A549 (cell line): ENCODE measurements at regions not wholly inside any gene's neighbourhood (a gene's known extent, or its start where the extent isn't known, plus 50 kb on each side); places are given as distances from the start of the nearest gene placed in this dataset.

Experiments used
- ATAC-seq, 2 experiments: fragments of 200-7000 bp in 1 of 2; fragments of >200 bp in 1 of 2; cut with Nextera tagmentation in 1 of 2; cut with Tn5 transposase in 1 of 2; 3 replicates each; pipeline versions ENCODE4 v1.8.0 to v1.9.1; 2018 to 2020; ENCODE audit warnings: mild to moderate bottlenecking in 1 of 2, moderate library complexity in 1 of 2
- CTCF ChIA-PET: fragments of 300-600 bp; sonication (Branson Sonifier 250); formaldehyde crosslinking; extraction: SDS; loops from one replicate; lab custom pipeline; 2021; ENCODE audit warnings: antibody characterized with exemption, inconsistent platforms; lab: Yijun Ruan, JAX
- POLR2A ChIA-PET: fragments of 350-600 bp; formaldehyde crosslinking; extraction: SDS; loops from one replicate; lab custom pipeline; 2021; ENCODE audit warnings: antibody characterized with exemption, inconsistent platforms; lab: Yijun Ruan, JAX
- DNase-seq, 2 experiments: peaks; one replicate each; pipeline versions ENCODE4 v3.0.0 to v3.0.0-alpha.2; 2011 to 2016; ENCODE audit warnings: low read depth in 1 of 2, low spot score in 1 of 2
- FAIRE-seq: peaks from 2 replicates; lab custom pipeline; 2011; peaks lifted over from hg19 to GRCh38; lab: Jason Lieb, UNC
- H3K27ac ChIP-seq, 2 experiments: fragments of >200 bp; sonication (Bioruptor Twin); formaldehyde crosslinking; 3 replicates each; pipeline ENCODE4 v1.5.1; 2016 to 2017
- H3K4me1 ChIP-seq: fragments of >200 bp; sonication (Bioruptor Twin); formaldehyde crosslinking; 3 replicates; pipeline ENCODE4 v1.6.1; 2016
- H3K4me2 ChIP-seq: fragments of >200 bp; sonication (Bioruptor Twin); formaldehyde crosslinking; 3 replicates; pipeline ENCODE4 v1.6.1; 2016
- H3K4me3 ChIP-seq: fragments of >200 bp; sonication (Bioruptor Twin); formaldehyde crosslinking; 3 replicates; pipeline ENCODE4 v1.5.1; 2016
- H3K9me3 ChIP-seq: fragments of >200 bp; sonication (Bioruptor Twin); formaldehyde crosslinking; 3 replicates; pipeline ENCODE4 v1.6.1; 2016
- BHLHE40 ChIP-seq: IDR thresholded peaks from 2 replicates; pipeline ENCODE4 v1.6.1; 2012; ENCODE audit warnings: low read depth, low read length, inconsistent platforms
- CBX2 ChIP-seq: fragments of 200-600 bp; sonication (generic); IDR thresholded peaks from 2 replicates; pipeline ENCODE4 v1.6.1; 2016; ENCODE audit warnings: low read depth, mild to moderate bottlenecking, borderline replicate concordance
- CBX8 ChIP-seq: fragments of 200-600 bp; sonication (generic); IDR thresholded peaks from 2 replicates; pipeline ENCODE4 v1.6.1; 2016
- CHD2 ChIP-seq: fragments of 150-350 bp; IDR thresholded peaks from 2 replicates; pipeline ENCODE4 v1.6.1; 2014; ENCODE audit warnings: low read length; ENCODE audit not compliant: partially characterized antibody
- CHD4 ChIP-seq: fragments of 200-600 bp; sonication (generic); IDR thresholded peaks from 2 replicates; pipeline ENCODE4 v1.6.1; 2016; ENCODE audit warnings: antibody characterized with exemption, mild to moderate bottlenecking, borderline replicate concordance
- EHF ChIP-seq: fragments of 250-450 bp; sonication (Bioruptor Pico); IDR thresholded peaks from 2 replicates; pipeline ENCODE4 v1.5.0; 2020; ENCODE audit warnings: mild to moderate bottlenecking
- ESRRA ChIP-seq: fragments of 150-350 bp; IDR thresholded peaks from 2 replicates; pipeline ENCODE4 v1.6.1; 2014; ENCODE audit warnings: mild to moderate bottlenecking, low read length, borderline replicate concordance
- GATA3 ChIP-seq: IDR thresholded peaks from 2 replicates; pipeline ENCODE4 v1.6.1; 2012; ENCODE audit warnings: borderline replicate concordance
- HDAC2 ChIP-seq: fragments of 200-600 bp; sonication (generic); IDR thresholded peaks from 2 replicates; pipeline ENCODE4 v1.6.1; 2016
- HOXA7 ChIP-seq: fragments of 250-450 bp; sonication (Bioruptor Pico); IDR thresholded peaks from 2 replicates; pipeline ENCODE4 v1.5.0; 2020; ENCODE audit warnings: mild to moderate bottlenecking, moderate library complexity
- HOXB13 ChIP-seq: fragments of 250-450 bp; sonication (Bioruptor Pico); IDR thresholded peaks from 2 replicates; pipeline ENCODE4 v1.5.0; 2020; ENCODE audit warnings: low read depth, mild to moderate bottlenecking, moderate library complexity
- HOXB5 ChIP-seq: fragments of 250-450 bp; sonication (Bioruptor Pico); IDR thresholded peaks from 2 replicates; pipeline ENCODE4 v1.5.0; 2020; ENCODE audit warnings: mild to moderate bottlenecking, moderate library complexity
- JUN ChIP-seq, 2 experiments: fragments of >200 bp; sonication (Bioruptor Twin); formaldehyde crosslinking; IDR thresholded peaks; 2 replicates in 1 of 2; 3 replicates in 1 of 2; pipeline ENCODE4 v1.6.1; 2016 to 2017
- JUNB ChIP-seq: fragments of >200 bp; sonication (Bioruptor Twin); formaldehyde crosslinking; IDR thresholded peaks from 2 replicates; pipeline ENCODE4 v1.6.1; 2016
- KDM5A ChIP-seq: fragments of 200-600 bp; sonication (generic); IDR thresholded peaks from 2 replicates; pipeline ENCODE4 v1.6.1; 2016; ENCODE audit warnings: antibody characterized with exemption, mild to moderate bottlenecking
- MAZ ChIP-seq: fragments of 150-350 bp; IDR thresholded peaks from 2 replicates; pipeline ENCODE4 v1.6.1; 2014; ENCODE audit warnings: antibody characterized with exemption, low read depth, low read length, borderline replicate concordance
- MYC ChIP-seq: IDR thresholded peaks from 2 replicates; pipeline ENCODE4 v1.6.1; 2012; ENCODE audit warnings: mild to moderate bottlenecking, inconsistent platforms, low read length, improper control_type of control experiment, borderline replicate concordance
- NPAS2 ChIP-seq: fragments of 250-450 bp; sonication (Bioruptor Pico); IDR thresholded peaks from 2 replicates; pipeline ENCODE4 v1.8.0; 2022; ENCODE audit warnings: mild to moderate bottlenecking, moderate library complexity, borderline replicate concordance
- RARB ChIP-seq: fragments of 250-450 bp; sonication (Bioruptor Pico); IDR thresholded peaks from 2 replicates; pipeline ENCODE4 v1.8.0; 2021; ENCODE audit warnings: mild to moderate bottlenecking, moderate library complexity
- RCOR1 ChIP-seq: fragments of 150-350 bp; IDR thresholded peaks from 2 replicates; pipeline ENCODE4 v1.6.1; 2014; ENCODE audit warnings: antibody characterized with exemption, low read length, low read depth
- RFX5 ChIP-seq: fragments of 450-650 bp; IDR thresholded peaks from 2 replicates; pipeline ENCODE4 v1.7.1; 2014; ENCODE audit warnings: antibody characterized with exemption, mild to moderate bottlenecking, moderate library complexity
- TP53 ChIP-seq: fragments of 250-450 bp; sonication (Bioruptor Pico); IDR thresholded peaks from 2 replicates; pipeline ENCODE4 v1.5.0; 2021; ENCODE audit warnings: mild to moderate bottlenecking, moderate library complexity
- WGBS: methylation state at CpG from one replicate; pipeline ENCODE4 v1.1.6; 2017; ENCODE audit errors: missing lambda C conversion rate; 5-methylcytosine and 5-hydroxymethylcytosine counted together
- TF ChIP-seq, protein P1 (sequence below): fragments of 250-450 bp; sonication (Bioruptor Pico); IDR thresholded peaks from 2 replicates; pipeline ENCODE4 v1.5.0; 2020; ENCODE audit warnings: low read depth, mild to moderate bottlenecking, moderate library complexity
- TF ChIP-seq, protein P2 (sequence below): fragments of >200 bp; sonication (Bioruptor Twin); formaldehyde crosslinking; IDR thresholded peaks from 2 replicates; pipeline ENCODE4 v1.6.1; 2016
- TF ChIP-seq, protein P3 (sequence below): fragments of >200 bp; sonication (Bioruptor Twin); formaldehyde crosslinking; IDR thresholded peaks from 3 replicates; pipeline ENCODE4 v1.5.1; 2016
- TF ChIP-seq, protein P4 (sequence below): IDR thresholded peaks from 2 replicates; pipeline ENCODE4 v1.6.1; 2012
- TF ChIP-seq, protein P5 (sequence below): fragments of >200 bp; sonication (Bioruptor Twin); formaldehyde crosslinking; IDR thresholded peaks from 3 replicates; pipeline ENCODE4 v1.6.1; 2016

DNA sequence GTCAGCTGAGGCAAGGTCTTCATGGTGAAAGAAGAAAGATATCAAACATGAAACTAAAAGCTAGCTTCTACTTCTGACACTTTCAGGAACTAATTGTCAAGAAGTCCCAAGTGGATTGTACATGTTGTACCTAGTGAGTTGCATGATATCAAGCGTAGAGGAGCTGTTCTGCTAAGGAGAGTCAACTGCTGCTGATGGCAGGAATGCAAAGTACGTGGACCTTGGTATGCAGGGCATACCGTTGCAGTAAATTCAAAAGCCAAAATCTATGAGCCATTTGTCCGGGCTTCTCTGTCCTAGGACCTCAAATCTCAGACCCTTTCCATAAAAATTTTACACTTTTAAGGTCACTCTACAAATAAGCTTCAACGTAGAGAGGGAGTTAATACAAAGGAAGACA lies 446.2 kb downstream of the KCTD8 start:
- ChIA-PET CTCF (no interaction called here), POLR2A (no interaction called here)
- no peak for ATAC-seq
- Histone ChIP-seq H3K4me2 (no peak overlapping the region), H3K4me3 (no peak overlapping the region), H3K4me1 (no peaks in the 10 kb centered on the region), H3K9me3 (no peaks in the 10 kb centered on the region), H3K27ac (no peak overlapping the region)
- TF ChIP-seq HOXB5 (CRISPR knock-in tag) (no peak), ESRRA (no peak), NPAS2 (CRISPR knock-in tag) (no peak), HDAC2 (no peak), MYC (no peak)
- TF ChIP-seq, protein P1, sequence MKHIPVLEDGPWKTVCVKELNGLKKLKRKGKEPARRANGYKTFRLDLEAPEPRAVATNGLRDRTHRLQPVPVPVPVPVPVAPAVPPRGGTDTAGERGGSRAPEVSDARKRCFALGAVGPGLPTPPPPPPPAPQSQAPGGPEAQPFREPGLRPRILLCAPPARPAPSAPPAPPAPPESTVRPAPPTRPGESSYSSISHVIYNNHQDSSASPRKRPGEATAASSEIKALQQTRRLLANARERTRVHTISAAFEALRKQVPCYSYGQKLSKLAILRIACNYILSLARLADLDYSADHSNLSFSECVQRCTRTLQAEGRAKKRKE (CRISPR knock-in tag) = no peak
- FAIRE-seq = no peak
- DNase-seq = no peak
- WGBS = 5% methylated on average over 5 of the region's 5 CpGs

DNA sequence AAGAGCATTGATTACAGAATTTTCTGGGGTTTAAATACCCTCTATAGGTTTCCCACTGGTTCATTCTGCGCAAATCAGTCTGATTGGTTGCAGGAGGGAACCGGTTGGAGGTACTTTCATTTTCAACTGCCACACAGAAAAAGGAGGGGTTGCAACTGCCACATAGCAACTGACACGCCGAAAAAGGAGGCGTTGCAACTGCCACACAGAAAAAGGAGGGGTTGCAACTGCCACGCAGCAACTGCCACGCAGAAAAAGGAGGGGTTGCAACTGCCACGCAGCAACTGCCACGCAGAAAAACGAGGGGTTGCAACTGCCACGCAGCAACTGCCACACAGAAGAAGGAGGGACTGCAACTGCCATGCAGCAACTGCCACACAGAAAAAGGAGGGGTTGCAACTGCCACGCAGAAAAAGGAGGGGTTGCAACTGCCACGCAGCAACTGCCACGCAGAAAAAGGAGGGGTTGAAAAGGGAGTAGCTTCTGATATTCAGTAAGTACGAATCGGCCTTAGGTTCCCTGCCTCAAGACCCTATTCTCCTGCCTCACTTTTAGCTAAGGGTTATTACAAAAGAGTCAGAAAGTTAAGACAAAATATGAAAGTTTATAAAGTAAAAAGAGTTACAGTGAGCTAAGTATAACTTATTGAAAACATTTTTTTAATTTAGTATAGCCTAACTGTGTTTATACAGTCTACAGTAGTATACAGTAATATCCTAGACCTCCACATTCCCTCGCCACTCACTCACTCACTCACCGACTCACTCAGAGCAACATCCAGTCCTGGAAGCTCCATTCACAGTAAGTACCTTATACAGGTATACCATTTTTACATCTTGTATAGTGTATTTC lies 431.8 kb downstream of the KCTD8 start:
- peak overlapping the region; percentile 75 for H3K4me2 ChIP-seq
- H3K9me3 ChIP-seq = no peaks in the 10 kb centered on the region
- 12% methylated on average over 16 of the region's 18 CpGs for WGBS
- FAIRE-seq (no peak), DNase-seq (peak in 1 of 2 experiments; percentile 13), ATAC-seq (peak in 1 of 2 experiments; percentile 79; a peak in 4 of 6 replicates)
- POLR2A ChIA-PET = no interaction called here
- peak overlapping the region; percentile 44 for H3K4me3 ChIP-seq
- CTCF ChIA-PET = no interaction called here
- peak; percentile 50; the same call in 1 of the 2 replicates for TF ChIP-seq RFX5
- TF ChIP-seq, protein P2, sequence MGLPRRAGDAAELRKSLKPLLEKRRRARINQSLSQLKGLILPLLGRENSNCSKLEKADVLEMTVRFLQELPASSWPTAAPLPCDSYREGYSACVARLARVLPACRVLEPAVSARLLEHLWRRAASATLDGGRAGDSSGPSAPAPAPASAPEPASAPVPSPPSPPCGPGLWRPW = no peak
- H3K4me1 ChIP-seq = no peaks in the 10 kb centered on the region
- 0 out of 6 replicates have a peak overlapping the region, but pooled peaks of 1 of the 2 experiments have one; percentile 35 for H3K27ac ChIP-seq

DNA sequence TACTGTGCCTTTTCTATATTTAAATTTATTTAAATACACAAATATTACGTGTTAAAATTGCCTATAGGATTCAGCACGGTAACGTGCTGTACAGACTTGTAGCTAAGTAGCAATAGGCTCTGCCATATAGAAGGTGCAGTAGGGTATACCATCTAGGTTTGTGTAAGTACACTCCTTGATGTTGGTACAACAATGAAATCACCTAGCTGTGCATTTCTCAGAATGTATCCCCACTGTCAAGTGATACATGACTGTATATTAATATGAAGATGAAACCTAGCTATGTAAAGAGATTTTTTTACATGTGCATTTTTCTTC lies 431.2 kb downstream of the KCTD8 start:
- Histone ChIP-seq H3K27ac (no peak overlapping the region), H3K4me1 (no peaks in the 10 kb centered on the region), H3K9me3 (no peaks in the 10 kb centered on the region), H3K4me3 (no peak overlapping the region), H3K4me2 (peak overlapping the region; percentile 75)
- POLR2A ChIA-PET = no interaction called here
- no peak for FAIRE-seq
- WGBS = 72% methylated on average over 3 of the region's 3 CpGs
- DNase-seq = no peak
- ATAC-seq = no peak; a peak in 1 of 6 replicates
- CTCF ChIA-PET = no interaction called here
- TF ChIP-seq EHF (no peak), GATA3 (no peak), CHD2 (no peak), CHD4 (no peak), MAZ (no peak), TP53 (CRISPR knock-in tag) (no peak), RCOR1 (no peak), KDM5A (no peak), JUNB (no peak)
- TF ChIP-seq, protein P3, sequence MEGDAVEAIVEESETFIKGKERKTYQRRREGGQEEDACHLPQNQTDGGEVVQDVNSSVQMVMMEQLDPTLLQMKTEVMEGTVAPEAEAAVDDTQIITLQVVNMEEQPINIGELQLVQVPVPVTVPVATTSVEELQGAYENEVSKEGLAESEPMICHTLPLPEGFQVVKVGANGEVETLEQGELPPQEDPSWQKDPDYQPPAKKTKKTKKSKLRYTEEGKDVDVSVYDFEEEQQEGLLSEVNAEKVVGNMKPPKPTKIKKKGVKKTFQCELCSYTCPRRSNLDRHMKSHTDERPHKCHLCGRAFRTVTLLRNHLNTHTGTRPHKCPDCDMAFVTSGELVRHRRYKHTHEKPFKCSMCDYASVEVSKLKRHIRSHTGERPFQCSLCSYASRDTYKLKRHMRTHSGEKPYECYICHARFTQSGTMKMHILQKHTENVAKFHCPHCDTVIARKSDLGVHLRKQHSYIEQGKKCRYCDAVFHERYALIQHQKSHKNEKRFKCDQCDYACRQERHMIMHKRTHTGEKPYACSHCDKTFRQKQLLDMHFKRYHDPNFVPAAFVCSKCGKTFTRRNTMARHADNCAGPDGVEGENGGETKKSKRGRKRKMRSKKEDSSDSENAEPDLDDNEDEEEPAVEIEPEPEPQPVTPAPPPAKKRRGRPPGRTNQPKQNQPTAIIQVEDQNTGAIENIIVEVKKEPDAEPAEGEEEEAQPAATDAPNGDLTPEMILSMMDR = no peak

DNA sequence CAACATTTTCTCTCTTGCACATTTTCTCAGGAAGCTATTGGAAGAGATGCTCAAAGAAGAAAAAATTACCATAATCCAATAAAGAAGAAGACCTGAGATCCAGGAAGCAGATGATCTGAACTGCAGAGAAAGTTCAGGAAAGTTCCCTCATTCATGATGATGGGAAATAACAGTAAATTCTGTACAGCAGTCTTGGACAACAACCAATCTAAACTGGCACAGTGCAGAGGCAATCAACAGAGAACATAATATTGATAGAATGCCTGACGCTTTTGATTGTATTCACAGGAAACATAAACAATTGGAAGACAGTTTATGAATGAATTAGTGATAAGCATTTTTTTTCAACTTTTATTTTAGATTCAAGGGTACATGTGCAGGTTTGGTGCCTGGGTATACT lies 428.9 kb downstream of the KCTD8 start:
- WGBS = 63% methylated on average over 1 of the region's 1 CpG
- ChIA-PET POLR2A (no interaction called here), CTCF (no interaction called here)
- FAIRE-seq = no peak
- Histone ChIP-seq H3K4me1 (no peaks in the 10 kb centered on the region), H3K27ac (no peak overlapping the region), H3K9me3 (no peaks in the 10 kb centered on the region), H3K4me2 (no peak overlapping the region), H3K4me3 (no peak overlapping the region)
- no peak for DNase-seq
- no peak for ATAC-seq
- TF ChIP-seq BHLHE40 = no peak
- TF ChIP-seq HOXB5 (CRISPR knock-in tag) = no peak
- TF ChIP-seq, protein P4, sequence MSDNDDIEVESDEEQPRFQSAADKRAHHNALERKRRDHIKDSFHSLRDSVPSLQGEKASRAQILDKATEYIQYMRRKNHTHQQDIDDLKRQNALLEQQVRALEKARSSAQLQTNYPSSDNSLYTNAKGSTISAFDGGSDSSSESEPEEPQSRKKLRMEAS = no peak
- TF ChIP-seq, protein P1 (CRISPR knock-in tag) = no peak
- TF ChIP-seq JUN (IDR thresholded peaks at IDR 0.05) = no peak
- no peak for TF ChIP-seq RCOR1
- no peak for TF ChIP-seq CBX2
- TF ChIP-seq, protein P5, sequence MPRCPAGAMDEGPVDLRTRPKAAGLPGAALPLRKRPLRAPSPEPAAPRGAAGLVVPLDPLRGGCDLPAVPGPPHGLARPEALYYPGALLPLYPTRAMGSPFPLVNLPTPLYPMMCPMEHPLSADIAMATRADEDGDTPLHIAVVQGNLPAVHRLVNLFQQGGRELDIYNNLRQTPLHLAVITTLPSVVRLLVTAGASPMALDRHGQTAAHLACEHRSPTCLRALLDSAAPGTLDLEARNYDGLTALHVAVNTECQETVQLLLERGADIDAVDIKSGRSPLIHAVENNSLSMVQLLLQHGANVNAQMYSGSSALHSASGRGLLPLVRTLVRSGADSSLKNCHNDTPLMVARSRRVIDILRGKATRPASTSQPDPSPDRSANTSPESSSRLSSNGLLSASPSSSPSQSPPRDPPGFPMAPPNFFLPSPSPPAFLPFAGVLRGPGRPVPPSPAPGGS = no peak
- no peak for TF ChIP-seq HOXB13 (CRISPR knock-in tag)
- no peak for TF ChIP-seq HOXA7 (CRISPR knock-in tag)
- TF ChIP-seq HDAC2 = no peak
- no peak for TF ChIP-seq CBX8
- TF ChIP-seq RARB (CRISPR knock-in tag) = no peak
